ENCODE measurements at regions not wholly inside any gene's neighbourhood (a gene's known extent, or its start where the extent isn't known, plus 50 kb on each side); places are given as distances from the start of the nearest gene placed in this dataset.

- Histone ChIP-seq H4K20me1 (replicated peaks; ENCODE audit: control insufficient read depth, extremely low read depth, insufficient read depth, low read length) (no peaks in the 10 kb centered on the region), H3K9me3 (replicated peaks; ENCODE audit: control insufficient read depth, insufficient read depth, low read length) (no peaks in the 10 kb centered on the region), H3K9ac (replicated peaks; ENCODE audit: extremely low read depth, insufficient read depth, low read length) (no peak overlapping the region), H3K79me2 (ENCODE audit: control insufficient read depth, insufficient read depth, low read length) (no peaks in the 10 kb centered on the region), H3K9me1 (replicated peaks; ENCODE audit: control insufficient read depth, extremely low read depth, insufficient read depth, low read length) (no peaks in the 10 kb centered on the region), H2AFZ (ENCODE audit: low read depth, low read length) (no peak overlapping the region), H3K4me3 (replicated peaks in 1 of 3; ENCODE audit: insufficient read depth in 1 of 3, low read depth in 1 of 3, low read length in 3 of 3) (no peak overlapping the region), H3K4me2 (ENCODE audit: insufficient read depth, low read length) (no peak overlapping the region), H3K4me1 (ENCODE audit: control insufficient read depth, extremely low read depth, insufficient read depth, low read length) (no peaks in the 10 kb centered on the region), H3K36me3 (ENCODE audit: control insufficient read depth in 2 of 2, extremely low read depth in 1 of 2, insufficient read depth in 2 of 2, low read length in 2 of 2) (no peaks in the 10 kb centered on the region), H3K27me3 (ENCODE audit: control insufficient read depth in 2 of 2, insufficient read depth in 2 of 2, low read length in 2 of 2) (no peaks in the 10 kb centered on the region), H3K27ac (ENCODE audit: insufficient read depth, low read depth, low read length) (no peak overlapping the region)
- ChIA-PET POLR2A (no interaction called here), CTCF (no interaction called here)
- DNase-seq (ENCODE audit: low read depth, low spot score) (no peak), FAIRE-seq (no peak)
- dilution Hi-C loops (cut with MboI; ENCODE audit: extremely low pct_ligation_motif_present, low sequenced_read_pairs) (no loop called here), intact Hi-C loops (cut with micrococcal nuclease) (no loop called here)
- BruUV-seq (replicated peaks), result no TSS peak
- TF ChIP-seq POLR2A (IDR thresholded peaks at IDR 0.05; ENCODE audit: low read depth, low read length), result no peak
- no peak for TF ChIP-seq GATA2 (IDR thresholded peaks at IDR 0.05; ENCODE audit: insufficient read depth, insufficient read length, low read depth, low read length)
Measured at GRCh38 chr6:165972139-165972802, 195.4 kb downstream of the TBXT start.

GRCh38 chr6:165971202-165971601 lies 196.4 kb downstream of the TBXT start:
- Histone ChIP-seq H3K36me3 (ENCODE audit: control insufficient read depth in 2 of 2, extremely low read depth in 1 of 2, insufficient read depth in 2 of 2, low read length in 2 of 2) (no peaks in the 10 kb centered on the region), H3K27ac (ENCODE audit: insufficient read depth, low read depth, low read length) (no peak overlapping the region), H3K9me1 (replicated peaks; ENCODE audit: control insufficient read depth, extremely low read depth, insufficient read depth, low read length) (no peaks in the 10 kb centered on the region), H3K9ac (replicated peaks; ENCODE audit: extremely low read depth, insufficient read depth, low read length) (no peak overlapping the region), H2AFZ (ENCODE audit: low read depth, low read length) (no peak overlapping the region), H4K20me1 (replicated peaks; ENCODE audit: control insufficient read depth, extremely low read depth, insufficient read depth, low read length) (no peaks in the 10 kb centered on the region), H3K4me1 (ENCODE audit: control insufficient read depth, extremely low read depth, insufficient read depth, low read length) (no peaks in the 10 kb centered on the region), H3K4me3 (replicated peaks in 1 of 3; ENCODE audit: insufficient read depth in 1 of 3, low read depth in 1 of 3, low read length in 3 of 3) (no peak overlapping the region), H3K79me2 (ENCODE audit: control insufficient read depth, insufficient read depth, low read length) (no peaks in the 10 kb centered on the region), H3K9me3 (replicated peaks; ENCODE audit: control insufficient read depth, insufficient read depth, low read length) (no peaks in the 10 kb centered on the region), H3K4me2 (ENCODE audit: insufficient read depth, low read length) (no peak overlapping the region), H3K27me3 (ENCODE audit: control insufficient read depth in 2 of 2, insufficient read depth in 2 of 2, low read length in 2 of 2) (no peaks in the 10 kb centered on the region)
- POLR2A ChIA-PET, result no interaction called here
- intact Hi-C loops (cut with micrococcal nuclease) (no loop called here), dilution Hi-C loops (cut with MboI; ENCODE audit: extremely low pct_ligation_motif_present, low sequenced_read_pairs) (no loop called here)
- CTCF ChIA-PET, result no interaction called here
- DNase-seq (ENCODE audit: low read depth, low spot score), result no peak
- no peak for TF ChIP-seq EZH2 (IDR thresholded peaks at IDR 0.05; ENCODE audit: borderline replicate concordance, low read depth, low read length, severe bottlenecking)
- TF ChIP-seq MYC (IDR thresholded peaks at IDR 0.05; ENCODE audit: low read depth, low read length), result no peak
- TF ChIP-seq MAX (IDR thresholded peaks at IDR 0.05; ENCODE audit: insufficient read depth, insufficient read length), result no peak
- TF ChIP-seq FOS (IDR thresholded peaks at IDR 0.05; ENCODE audit: borderline replicate concordance, insufficient read depth, low read length), result no peak
- TF ChIP-seq GATA2 (IDR thresholded peaks at IDR 0.05; ENCODE audit: insufficient read depth, insufficient read length, low read depth, low read length), result no peak
- TF ChIP-seq JUN (IDR thresholded peaks at IDR 0.05; ENCODE audit: borderline replicate concordance, insufficient read depth, insufficient read length, low read depth), result no peak
- no peak for TF ChIP-seq POLR2A (IDR thresholded peaks at IDR 0.05; ENCODE audit: low read depth, low read length)
- no peak for TF ChIP-seq POLR2AphosphoS5 (IDR thresholded peaks at IDR 0.05; ENCODE audit: insufficient read depth, low read depth, low read length)
- TF ChIP-seq CTCF (IDR thresholded peaks at IDR 0.05; ENCODE audit: extremely low read depth in 1 of 2, insufficient read depth in 1 of 2, low read depth in 1 of 2, low read length in 2 of 2), result no peak
- no TSS peak for BruUV-seq (replicated peaks)
- FAIRE-seq, result no peak

Data from endothelial cell of umbilical vein (primary cell).